ENCODE measurements at regions not wholly inside any gene's neighbourhood (a gene's known extent, or its start where the extent isn't known, plus 50 kb on each side); places are given as distances from the start of the nearest gene placed in this dataset.

DNA sequence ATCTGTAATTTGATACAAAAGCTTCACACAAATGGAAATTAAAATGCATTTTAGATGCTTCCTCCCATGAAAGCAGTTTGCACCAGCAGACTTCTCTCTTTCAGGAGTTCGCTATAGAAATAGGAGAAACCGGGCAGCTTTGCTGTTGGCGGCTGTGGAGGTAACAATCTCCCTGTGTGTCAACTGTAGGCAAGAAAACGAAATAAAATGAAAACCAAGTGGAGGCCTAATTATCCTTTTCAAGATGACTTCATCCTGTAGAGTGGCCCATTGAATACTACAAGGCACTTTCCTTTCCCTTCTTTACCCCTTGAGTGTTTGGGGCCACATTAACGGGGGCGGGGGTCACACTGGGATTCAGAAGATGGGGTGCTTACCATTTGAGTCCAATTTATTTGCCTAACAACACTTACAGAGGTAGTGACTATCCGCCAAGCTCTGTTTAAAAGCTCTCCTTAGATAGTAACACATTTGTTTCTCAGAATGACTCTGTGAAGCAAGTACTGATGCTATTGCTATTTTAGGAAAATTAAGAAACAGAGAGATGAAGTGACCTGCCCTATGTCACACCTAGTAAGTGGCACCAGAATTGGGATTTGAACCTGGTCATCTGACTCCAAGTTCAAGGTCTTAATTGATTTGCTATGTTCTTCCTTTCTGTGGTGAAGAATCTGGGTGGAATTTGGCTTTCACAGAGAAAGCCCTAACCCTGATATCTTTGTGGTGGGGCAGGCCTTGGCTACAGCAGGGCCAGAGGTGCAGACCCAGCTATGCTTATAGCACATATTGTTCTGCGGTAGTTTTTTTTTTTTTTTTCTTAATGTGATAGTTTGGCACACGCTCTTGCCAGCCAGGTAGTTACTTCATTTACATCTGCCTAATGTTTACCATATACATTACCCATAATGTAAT is 125.5 kb upstream of the MPHOSPH6 start:
- no peak overlapping the region for H3K27ac ChIP-seq
- H3K27me3 ChIP-seq (replicated peaks; ENCODE audit: insufficient read depth), result no peaks in the 10 kb centered on the region
- H3K4me1 ChIP-seq (ENCODE audit: control insufficient read depth in 1 of 2, low read depth in 2 of 2), result no peaks in the 10 kb centered on the region
- no peaks in the 10 kb centered on the region for H3K9me3 ChIP-seq
- no peak overlapping the region for H3K4me3 ChIP-seq
- no peaks in the 10 kb centered on the region for H3K36me3 ChIP-seq
- DNase-seq (ENCODE audit: low spot score), result no peak
- ATAC-seq (ENCODE audit: insufficient number of reproducible peaks, low FRiP score, low read depth), result no peak
- TF ChIP-seq, protein P1, sequence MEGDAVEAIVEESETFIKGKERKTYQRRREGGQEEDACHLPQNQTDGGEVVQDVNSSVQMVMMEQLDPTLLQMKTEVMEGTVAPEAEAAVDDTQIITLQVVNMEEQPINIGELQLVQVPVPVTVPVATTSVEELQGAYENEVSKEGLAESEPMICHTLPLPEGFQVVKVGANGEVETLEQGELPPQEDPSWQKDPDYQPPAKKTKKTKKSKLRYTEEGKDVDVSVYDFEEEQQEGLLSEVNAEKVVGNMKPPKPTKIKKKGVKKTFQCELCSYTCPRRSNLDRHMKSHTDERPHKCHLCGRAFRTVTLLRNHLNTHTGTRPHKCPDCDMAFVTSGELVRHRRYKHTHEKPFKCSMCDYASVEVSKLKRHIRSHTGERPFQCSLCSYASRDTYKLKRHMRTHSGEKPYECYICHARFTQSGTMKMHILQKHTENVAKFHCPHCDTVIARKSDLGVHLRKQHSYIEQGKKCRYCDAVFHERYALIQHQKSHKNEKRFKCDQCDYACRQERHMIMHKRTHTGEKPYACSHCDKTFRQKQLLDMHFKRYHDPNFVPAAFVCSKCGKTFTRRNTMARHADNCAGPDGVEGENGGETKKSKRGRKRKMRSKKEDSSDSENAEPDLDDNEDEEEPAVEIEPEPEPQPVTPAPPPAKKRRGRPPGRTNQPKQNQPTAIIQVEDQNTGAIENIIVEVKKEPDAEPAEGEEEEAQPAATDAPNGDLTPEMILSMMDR (IDR thresholded peaks at IDR 0.05), result no peak

DNA sequence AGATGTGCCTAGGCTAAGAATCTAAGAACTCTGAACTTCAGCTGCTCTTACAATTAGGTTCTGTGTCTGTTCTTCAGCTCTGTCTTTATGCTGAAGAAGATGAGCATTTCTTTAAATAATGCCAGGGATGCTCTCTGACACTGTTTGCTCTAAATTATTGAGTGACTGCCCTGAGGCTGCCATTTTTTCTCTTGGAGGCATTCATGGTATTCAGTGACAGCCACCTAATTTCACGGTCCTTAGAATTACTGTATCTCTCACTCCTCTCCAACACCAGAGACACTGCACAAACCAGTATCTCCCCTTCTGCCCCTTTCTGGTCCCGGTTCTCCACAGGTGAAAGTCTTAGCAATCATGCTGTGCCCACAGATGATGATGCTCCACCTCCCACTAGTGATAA is 123.6 kb upstream of the MPHOSPH6 start:
- H3K9me3 ChIP-seq, result no peaks in the 10 kb centered on the region
- no peaks in the 10 kb centered on the region for H3K27me3 ChIP-seq (replicated peaks; ENCODE audit: insufficient read depth)
- no peak overlapping the region for H3K27ac ChIP-seq
- H3K4me1 ChIP-seq (ENCODE audit: control insufficient read depth in 1 of 2, low read depth in 2 of 2), result no peaks in the 10 kb centered on the region
- TF ChIP-seq, protein P1 (IDR thresholded peaks at IDR 0.05), result no peak
- no peaks in the 10 kb centered on the region for H3K36me3 ChIP-seq
- no peak overlapping the region for H3K4me3 ChIP-seq
- no peak for ATAC-seq (ENCODE audit: insufficient number of reproducible peaks, low FRiP score, low read depth)
- DNase-seq (ENCODE audit: low spot score), result no peak

DNA sequence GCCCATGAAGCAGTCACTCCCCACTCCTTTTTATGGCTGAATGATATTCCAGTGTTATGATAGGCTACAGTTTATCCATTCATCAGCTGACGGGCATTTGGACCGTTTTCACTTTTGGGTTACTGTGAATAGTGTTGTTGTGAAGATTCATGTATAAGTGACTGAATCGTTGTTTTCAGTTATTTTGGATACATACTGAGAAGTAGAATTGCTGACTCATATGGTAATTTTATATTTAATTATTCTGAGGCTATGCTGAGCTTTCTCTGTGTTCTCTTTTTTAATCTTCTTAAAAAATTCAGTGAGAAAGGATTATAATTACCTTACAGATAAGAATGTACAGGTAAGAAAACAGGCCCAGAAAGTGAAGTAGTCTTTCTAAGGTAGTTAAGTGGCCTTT is 117.9 kb upstream of the MPHOSPH6 start:
- Histone ChIP-seq H3K4me3 (no peak overlapping the region), H3K4me1 (ENCODE audit: control insufficient read depth in 1 of 2, low read depth in 2 of 2) (peaks cover 8 to 14% of the 10 kb centered on the region in 2 donors), H3K27me3 (replicated peaks; ENCODE audit: insufficient read depth) (no peaks in the 10 kb centered on the region), H3K9me3 (no peaks in the 10 kb centered on the region), H3K27ac (no peak overlapping the region), H3K36me3 (no peaks in the 10 kb centered on the region)
- TF ChIP-seq, protein P1 (IDR thresholded peaks at IDR 0.05), result no peak
- DNase-seq (ENCODE audit: low spot score) (no peak), ATAC-seq (ENCODE audit: insufficient number of reproducible peaks, low FRiP score, low read depth) (no peak)

DNA sequence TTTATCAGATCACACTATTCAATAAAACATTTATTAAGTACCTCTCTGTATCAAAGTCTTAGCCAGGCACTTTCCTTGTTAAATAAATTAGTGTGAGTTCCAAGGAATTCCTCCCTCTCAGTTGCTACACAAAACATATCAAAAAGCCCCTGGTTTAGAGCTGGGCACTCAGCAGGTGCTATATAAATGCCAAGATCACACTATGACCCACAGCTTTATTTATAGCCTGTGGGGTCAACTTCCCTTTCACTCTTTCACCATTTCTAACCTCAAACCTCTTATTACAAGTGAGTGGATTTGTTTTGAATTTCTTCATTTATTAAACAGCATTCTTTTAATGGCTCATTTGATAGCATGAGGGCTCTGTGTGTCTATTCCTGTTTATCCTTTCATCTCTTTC is 112.6 kb upstream of the MPHOSPH6 start:
- DNase-seq (ENCODE audit: low spot score) (no peak), ATAC-seq (ENCODE audit: insufficient number of reproducible peaks, low FRiP score, low read depth) (no peak)
- peaks cover 21 to 45% of the 10 kb centered on the region in 2 donors for H3K4me1 ChIP-seq (ENCODE audit: control insufficient read depth in 1 of 2, low read depth in 2 of 2)
- H3K9me3 ChIP-seq, result no peaks in the 10 kb centered on the region
- TF ChIP-seq, protein P1 (IDR thresholded peaks at IDR 0.05), result no peak
- no peaks in the 10 kb centered on the region for H3K36me3 ChIP-seq
- no peaks in the 10 kb centered on the region for H3K27me3 ChIP-seq (replicated peaks; ENCODE audit: insufficient read depth)
- H3K4me3 ChIP-seq, result no peak overlapping the region
- H3K27ac ChIP-seq, result peak overlapping the region; percentile 57 to 61

DNA sequence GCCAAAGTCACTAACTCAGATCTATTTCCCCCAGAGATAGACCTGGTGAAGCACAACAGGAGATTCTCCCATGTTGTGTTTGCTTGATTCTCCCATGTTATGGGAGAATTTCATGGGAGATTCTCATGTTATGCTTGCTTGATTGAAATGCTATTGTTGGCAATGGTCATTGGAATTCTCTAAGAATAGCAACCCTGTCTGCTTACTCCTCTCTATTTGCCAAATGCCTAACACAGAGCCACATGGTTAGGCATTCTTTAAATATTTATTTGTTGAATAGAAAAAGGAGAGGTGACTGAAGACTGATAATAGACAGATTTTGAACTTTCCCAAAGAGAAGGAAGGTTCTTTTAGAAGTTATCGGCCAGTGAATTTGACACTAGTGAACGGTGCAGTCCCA is 111.5 kb upstream of the MPHOSPH6 start:
- Histone ChIP-seq H3K27me3 (replicated peaks; ENCODE audit: insufficient read depth) (no peaks in the 10 kb centered on the region), H3K9me3 (no peaks in the 10 kb centered on the region), H3K27ac (peak overlapping the region; percentile 61 to 64), H3K4me3 (peak overlapping the region; percentile 3), H3K36me3 (no peaks in the 10 kb centered on the region), H3K4me1 (ENCODE audit: control insufficient read depth in 1 of 2, low read depth in 2 of 2) (peaks cover 21 to 45% of the 10 kb centered on the region in 2 donors)
- TF ChIP-seq, protein P1 (IDR thresholded peaks at IDR 0.05), result no peak
- DNase-seq (ENCODE audit: low spot score), result no peak
- no peak for ATAC-seq (ENCODE audit: insufficient number of reproducible peaks, low FRiP score, low read depth)

All from thoracic aorta (tissue), 2 donors.